Panc1 (cell line): ENCODE measurements at regions not wholly inside any gene's neighbourhood (a gene's known extent, or its start where the extent isn't known, plus 50 kb on each side); places are given as distances from the start of the nearest gene placed in this dataset.

Experiments
- ATAC-seq: fragments of 200-7000 bp; cut with Tn5 transposase; 2 replicates; pipeline ENCODE4 v1.9.1; 2020; ENCODE audit warnings: mild to moderate bottlenecking, moderate library complexity
- BruUV-seq: library from RNA; stranded (reverse); fragments of 400-500 nt; replicated peaks from 2 replicates; lab custom pipeline; 2021; lab: Mats Ljungman, UMichigan
- CTCF ChIA-PET: fragments of 300-600 bp; sonication (Branson Sonifier 250); formaldehyde crosslinking; loops from one replicate; lab custom pipeline; 2022; ENCODE audit warnings: antibody characterized with exemption; lab: Charles Lee
- POLR2A ChIA-PET: fragments of 300-600 bp; sonication (Branson Sonifier 250); formaldehyde crosslinking; loops from one replicate; lab custom pipeline; 2022; ENCODE audit warnings: antibody characterized with exemption; lab: Charles Lee
- DNase-seq: peaks from one replicate; pipeline ENCODE4 v3.0.0-alpha.2; 2010; ENCODE audit warnings: low read depth, low spot score
- H3K27ac ChIP-seq: 2 replicates; pipeline ENCODE4 v1.5.1; 2011; ENCODE audit warnings: mild to moderate bottlenecking, low read length, inconsistent platforms
- H3K27me3 ChIP-seq: fragments of 200-500 bp; sonication (Bioruptor generic); 2 replicates; pipeline ENCODE4 v1.6.0; 2014; ENCODE audit warnings: low read length, inconsistent platforms; ENCODE audit not compliant: control insufficient read depth, insufficient read depth
- H3K36me3 ChIP-seq: fragments of 200-500 bp; sonication (Bioruptor generic); 2 replicates; pipeline ENCODE4 v1.5.1; 2014; ENCODE audit warnings: inconsistent platforms, mild to moderate bottlenecking, low read length, moderate library complexity; ENCODE audit not compliant: control insufficient read depth, insufficient read depth
- H3K4me1 ChIP-seq: 2 replicates; pipeline ENCODE4 v1.5.1; 2011; ENCODE audit warnings: inconsistent platforms, mild to moderate bottlenecking, low read length, moderate library complexity; ENCODE audit not compliant: control insufficient read depth, insufficient read depth
- H3K4me3 ChIP-seq, 2 experiments: 2 replicates each; pipeline ENCODE4 v1.5.1; 2011 to 2012; ENCODE audit warnings: low read depth in 2 of 2, low read length in 2 of 2, mild to moderate bottlenecking in 2 of 2, inconsistent platforms in 1 of 2, moderate library complexity in 1 of 2
- H3K9me3 ChIP-seq: fragments of 200-500 bp; sonication (Bioruptor generic); 2 replicates; pipeline ENCODE4 v1.5.1; 2014; ENCODE audit warnings: low read depth, mild to moderate bottlenecking, inconsistent platforms, low read length, moderate library complexity; ENCODE audit not compliant: control insufficient read depth, insufficient read depth
- POLR2AphosphoS5 ChIP-seq: IDR thresholded peaks from 2 replicates; pipeline ENCODE4 v1.6.1; 2012; ENCODE audit warnings: mild to moderate bottlenecking, low read depth, low read length, moderate library complexity
- SIN3A ChIP-seq: IDR thresholded peaks from 2 replicates; pipeline ENCODE4 v1.6.1; 2012; ENCODE audit warnings: low read depth, mild to moderate bottlenecking, low read length, moderate library complexity, borderline replicate concordance; ENCODE audit not compliant: insufficient read depth
- TCF7L2 ChIP-seq: IDR thresholded peaks from 2 replicates; pipeline ENCODE4 v1.6.1; 2011; ENCODE audit warnings: mild to moderate bottlenecking, low read depth, low read length, inconsistent platforms
- in situ Hi-C: cut with HindIII; loops from 2 replicates; pipeline ENCODE4 v1.10.0; 2016; ENCODE audit warnings: low sequenced_read_pairs, low pct_unique_long_range_greater_than_20kb
- intact Hi-C: fragments of 100-400 bp; cut with micrococcal nuclease; formaldehyde crosslinking; loops from one replicate; pipeline ENCODE4 v1.10.0; 2022; ENCODE audit not compliant: unreplicated experiment
- TF ChIP-seq, protein P1 (sequence below): fragments of 450-650 bp; IDR thresholded peaks from 2 replicates; pipeline ENCODE4 v1.5.1; 2017; ENCODE audit warnings: mild to moderate bottlenecking
- TF ChIP-seq, protein P2 (sequence below), 2 experiments: IDR thresholded peaks; 2 replicates each; pipeline ENCODE4 v1.6.1; 2011 to 2012; ENCODE audit warnings: low read depth in 2 of 2, control low read depth in 1 of 2, low read length in 1 of 2, mild to moderate bottlenecking in 1 of 2, moderate library complexity in 1 of 2; ENCODE audit not compliant: insufficient read depth in 1 of 2

DNA sequence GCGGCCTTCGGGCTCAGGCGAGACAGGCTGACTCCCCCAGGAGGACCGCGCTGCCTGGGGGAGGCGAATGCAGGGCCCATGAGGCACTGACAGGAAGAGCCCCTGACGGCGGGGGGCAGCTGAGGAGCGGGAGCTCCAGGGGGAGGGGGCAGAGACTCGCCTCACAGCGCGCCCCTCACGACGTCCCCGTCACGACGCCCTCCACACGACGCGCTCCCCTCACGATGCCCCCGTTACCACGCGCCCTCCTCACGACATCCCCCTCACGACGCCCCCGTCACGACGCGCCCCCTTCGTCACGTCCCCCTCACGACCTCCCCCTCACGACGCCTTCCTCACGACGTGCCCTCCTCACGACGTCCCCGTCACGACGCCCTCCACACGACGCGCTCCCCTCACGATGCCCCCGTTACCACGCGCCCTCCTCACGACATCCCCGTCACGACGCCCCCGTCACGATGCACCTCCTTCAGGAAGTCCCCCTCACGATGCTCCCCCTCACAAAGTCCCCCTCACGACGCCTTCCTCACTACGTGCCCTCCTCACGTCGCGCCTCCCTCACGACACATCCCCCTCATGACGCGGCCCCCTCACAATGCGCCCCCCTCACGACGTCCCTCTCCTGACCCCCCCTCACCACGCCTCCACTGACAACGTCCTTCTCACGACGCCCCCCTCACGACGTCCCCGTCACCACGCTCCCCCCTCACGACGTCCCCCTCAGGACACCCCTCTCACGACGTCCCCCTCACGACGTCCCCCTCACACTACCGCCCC lies 99.6 kb downstream of the ING1 start:
- Histone ChIP-seq H3K9me3 (no peaks in the 10 kb centered on the region), H3K27ac (no peak overlapping the region), H3K4me1 (no peaks in the 10 kb centered on the region), H3K4me3 (no peak overlapping the region), H3K36me3 (no peaks in the 10 kb centered on the region), H3K27me3 (no peaks in the 10 kb centered on the region)
- intact Hi-C loops = no loop called here
- in situ Hi-C loops = no loop called here
- TF ChIP-seq TCF7L2 = no peak
- TF ChIP-seq, protein P1, sequence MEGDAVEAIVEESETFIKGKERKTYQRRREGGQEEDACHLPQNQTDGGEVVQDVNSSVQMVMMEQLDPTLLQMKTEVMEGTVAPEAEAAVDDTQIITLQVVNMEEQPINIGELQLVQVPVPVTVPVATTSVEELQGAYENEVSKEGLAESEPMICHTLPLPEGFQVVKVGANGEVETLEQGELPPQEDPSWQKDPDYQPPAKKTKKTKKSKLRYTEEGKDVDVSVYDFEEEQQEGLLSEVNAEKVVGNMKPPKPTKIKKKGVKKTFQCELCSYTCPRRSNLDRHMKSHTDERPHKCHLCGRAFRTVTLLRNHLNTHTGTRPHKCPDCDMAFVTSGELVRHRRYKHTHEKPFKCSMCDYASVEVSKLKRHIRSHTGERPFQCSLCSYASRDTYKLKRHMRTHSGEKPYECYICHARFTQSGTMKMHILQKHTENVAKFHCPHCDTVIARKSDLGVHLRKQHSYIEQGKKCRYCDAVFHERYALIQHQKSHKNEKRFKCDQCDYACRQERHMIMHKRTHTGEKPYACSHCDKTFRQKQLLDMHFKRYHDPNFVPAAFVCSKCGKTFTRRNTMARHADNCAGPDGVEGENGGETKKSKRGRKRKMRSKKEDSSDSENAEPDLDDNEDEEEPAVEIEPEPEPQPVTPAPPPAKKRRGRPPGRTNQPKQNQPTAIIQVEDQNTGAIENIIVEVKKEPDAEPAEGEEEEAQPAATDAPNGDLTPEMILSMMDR = no peak
- TF ChIP-seq POLR2AphosphoS5 = no peak
- TF ChIP-seq, protein P2, sequence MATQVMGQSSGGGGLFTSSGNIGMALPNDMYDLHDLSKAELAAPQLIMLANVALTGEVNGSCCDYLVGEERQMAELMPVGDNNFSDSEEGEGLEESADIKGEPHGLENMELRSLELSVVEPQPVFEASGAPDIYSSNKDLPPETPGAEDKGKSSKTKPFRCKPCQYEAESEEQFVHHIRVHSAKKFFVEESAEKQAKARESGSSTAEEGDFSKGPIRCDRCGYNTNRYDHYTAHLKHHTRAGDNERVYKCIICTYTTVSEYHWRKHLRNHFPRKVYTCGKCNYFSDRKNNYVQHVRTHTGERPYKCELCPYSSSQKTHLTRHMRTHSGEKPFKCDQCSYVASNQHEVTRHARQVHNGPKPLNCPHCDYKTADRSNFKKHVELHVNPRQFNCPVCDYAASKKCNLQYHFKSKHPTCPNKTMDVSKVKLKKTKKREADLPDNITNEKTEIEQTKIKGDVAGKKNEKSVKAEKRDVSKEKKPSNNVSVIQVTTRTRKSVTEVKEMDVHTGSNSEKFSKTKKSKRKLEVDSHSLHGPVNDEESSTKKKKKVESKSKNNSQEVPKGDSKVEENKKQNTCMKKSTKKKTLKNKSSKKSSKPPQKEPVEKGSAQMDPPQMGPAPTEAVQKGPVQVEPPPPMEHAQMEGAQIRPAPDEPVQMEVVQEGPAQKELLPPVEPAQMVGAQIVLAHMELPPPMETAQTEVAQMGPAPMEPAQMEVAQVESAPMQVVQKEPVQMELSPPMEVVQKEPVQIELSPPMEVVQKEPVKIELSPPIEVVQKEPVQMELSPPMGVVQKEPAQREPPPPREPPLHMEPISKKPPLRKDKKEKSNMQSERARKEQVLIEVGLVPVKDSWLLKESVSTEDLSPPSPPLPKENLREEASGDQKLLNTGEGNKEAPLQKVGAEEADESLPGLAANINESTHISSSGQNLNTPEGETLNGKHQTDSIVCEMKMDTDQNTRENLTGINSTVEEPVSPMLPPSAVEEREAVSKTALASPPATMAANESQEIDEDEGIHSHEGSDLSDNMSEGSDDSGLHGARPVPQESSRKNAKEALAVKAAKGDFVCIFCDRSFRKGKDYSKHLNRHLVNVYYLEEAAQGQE (IDR thresholded peaks at IDR 0.05; ENCODE audit: insufficient read depth in 1 of 2, low read depth in 2 of 2, low read length in 1 of 2) = no peak
- TF ChIP-seq SIN3A = no peak
- ChIA-PET CTCF (no interaction called here), POLR2A (no interaction called here)
- no peak for ATAC-seq
- no peak for DNase-seq
- BruUV-seq = no TSS peak

GRCh38 chr13:110813646-110814624 lies 100.4 kb downstream of the ING1 start:
- no TSS peak for BruUV-seq
- no peak overlapping the region for H3K4me3 ChIP-seq
- no peaks in the 10 kb centered on the region for H3K36me3 ChIP-seq
- H3K27ac ChIP-seq = no peak overlapping the region
- no peak for TF ChIP-seq SIN3A
- TF ChIP-seq, protein P1 = peak; percentile 4; the same call in 1 of the 2 replicates
- in situ Hi-C loops = no loop called here
- ChIA-PET POLR2A (no interaction called here), CTCF (no interaction called here)
- no peak; the same call in 1 of the 2 replicates for ATAC-seq
- no peak for DNase-seq
- no peaks in the 10 kb centered on the region for H3K27me3 ChIP-seq
- H3K9me3 ChIP-seq = no peaks in the 10 kb centered on the region
- H3K4me1 ChIP-seq = no peaks in the 10 kb centered on the region
- intact Hi-C loops = no loop called here
